ENCODE measurements at regions not wholly inside any gene's neighbourhood (a gene's known extent, or its start where the extent isn't known, plus 50 kb on each side); places are given as distances from the start of the nearest gene placed in this dataset.

DNA sequence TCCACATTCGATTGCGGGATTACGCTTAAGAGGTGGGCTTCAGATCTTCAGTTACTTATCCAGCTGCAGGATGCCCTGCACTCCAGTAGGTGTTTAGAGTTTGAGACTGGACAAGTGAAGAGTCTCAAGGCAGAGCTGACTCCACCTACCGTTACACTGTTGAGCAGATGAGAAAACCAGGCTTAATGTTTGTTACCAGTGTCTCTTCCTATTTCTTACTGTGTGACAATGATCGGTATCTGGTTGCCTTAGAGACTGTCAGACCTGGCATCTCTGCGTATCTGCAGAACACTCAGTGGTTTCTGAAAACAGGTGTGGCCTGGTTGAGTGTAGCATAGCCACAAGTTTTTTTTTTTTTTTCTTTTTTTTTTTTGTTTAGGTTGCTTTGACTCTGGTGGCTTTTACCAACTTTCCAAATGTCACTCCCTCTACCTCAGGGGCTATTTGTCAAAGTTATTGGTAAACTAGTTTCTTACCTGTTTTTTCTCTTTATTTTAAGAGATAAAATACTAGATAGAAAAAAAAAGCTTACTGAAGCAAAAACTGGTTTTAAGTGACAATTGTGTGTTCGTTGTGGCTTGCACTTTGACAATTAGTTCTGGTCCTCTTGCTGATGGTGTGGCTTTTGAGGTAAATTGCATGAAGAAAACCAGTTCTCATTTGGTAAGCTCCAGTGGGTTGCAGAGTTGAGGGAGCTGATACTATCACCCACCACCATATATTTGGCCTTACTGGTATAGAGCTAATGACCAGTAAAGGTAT, 284.8 kb downstream of the ETS1 start:
- DNase-seq (ENCODE audit: low spot score): peak; percentile 79
- Mint-ChIP-seq H3K27ac (peak overlapping the region; percentile 97), H3K4me1 (ENCODE audit: low read depth) (peaks cover 85% of the 10 kb centered on the region), H3K36me3 (ENCODE audit: low read depth) (peaks cover 13% of the 10 kb centered on the region), H3K4me3 (peak overlapping the region; percentile 91), H3K9me3 (peaks cover 3% of the 10 kb centered on the region), H3K27me3 (ENCODE audit: insufficient read depth) (no peaks in the 10 kb centered on the region)
- intact Hi-C loops (cut with micrococcal nuclease): loop anchor here (1.0 to 2.0 kb wide), 10 partner anchors 10 to 223 kb away; no protein-coding TSS in a partner anchor

DNA sequence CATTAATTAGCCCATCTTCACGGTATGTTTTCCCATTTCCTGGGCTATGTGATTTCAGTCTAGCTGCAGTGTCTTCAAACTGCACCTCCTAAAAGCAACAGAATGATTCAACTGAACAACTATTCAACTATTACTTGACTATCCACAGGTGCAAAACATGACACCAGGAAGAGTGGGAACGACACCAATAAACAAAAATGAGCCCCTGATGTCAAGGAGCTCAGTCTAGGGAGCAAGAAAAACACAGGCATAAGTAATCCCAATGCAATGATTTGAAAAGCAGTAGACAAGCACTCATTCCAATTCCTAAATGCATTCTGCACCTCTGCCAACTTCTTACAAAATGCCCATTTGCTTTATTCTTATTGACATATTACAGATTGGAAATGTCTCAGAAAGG, 285.6 kb downstream of the ETS1 start:
- H3K4me1 Mint-ChIP-seq (ENCODE audit: low read depth): peaks cover 92% of the 10 kb centered on the region
- H3K9me3 Mint-ChIP-seq: peaks cover 3% of the 10 kb centered on the region
- peaks cover 13% of the 10 kb centered on the region for H3K36me3 Mint-ChIP-seq (ENCODE audit: low read depth)
- no peaks in the 10 kb centered on the region for H3K27me3 Mint-ChIP-seq (ENCODE audit: insufficient read depth)
- peak overlapping the region; percentile 97 for H3K27ac Mint-ChIP-seq
- no peak for DNase-seq (ENCODE audit: low spot score)
- H3K4me3 Mint-ChIP-seq: peak overlapping the region; percentile 91
- intact Hi-C loops (cut with micrococcal nuclease): loop anchor here (1.0 to 2.0 kb wide), 9 partner anchors 11 to 224 kb away; no protein-coding TSS in a partner anchor

DNA sequence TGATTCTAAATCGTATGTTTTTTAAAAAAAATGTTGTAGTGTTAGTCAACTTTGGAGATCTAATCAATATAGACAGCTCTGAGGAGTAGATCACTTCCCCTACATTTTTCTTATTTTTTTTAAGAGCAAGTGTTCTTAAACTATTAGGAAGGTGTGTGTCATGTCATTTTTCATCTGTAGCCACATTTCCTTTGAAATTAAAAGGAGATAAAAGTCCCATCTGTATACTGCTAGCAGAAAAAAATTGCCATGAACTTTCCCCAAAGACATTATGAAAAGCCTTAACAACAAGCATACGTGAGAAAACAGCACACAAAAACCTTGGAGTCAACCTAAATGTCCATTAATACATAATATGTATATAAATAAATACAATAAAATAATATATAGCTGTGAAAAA, 286.6 kb downstream of the ETS1 start:
- H3K9me3 Mint-ChIP-seq: no peaks in the 10 kb centered on the region
- H3K4me3 Mint-ChIP-seq: peak overlapping the region; percentile 56
- H3K4me1 Mint-ChIP-seq (ENCODE audit: low read depth): peaks cover 92% of the 10 kb centered on the region
- peak overlapping the region; percentile 92 for H3K27ac Mint-ChIP-seq
- DNase-seq (ENCODE audit: low spot score): no peak
- no peaks in the 10 kb centered on the region for H3K27me3 Mint-ChIP-seq (ENCODE audit: insufficient read depth)
- H3K36me3 Mint-ChIP-seq (ENCODE audit: low read depth): peaks cover 7% of the 10 kb centered on the region
- intact Hi-C loops (cut with micrococcal nuclease): no loop called here

DNA sequence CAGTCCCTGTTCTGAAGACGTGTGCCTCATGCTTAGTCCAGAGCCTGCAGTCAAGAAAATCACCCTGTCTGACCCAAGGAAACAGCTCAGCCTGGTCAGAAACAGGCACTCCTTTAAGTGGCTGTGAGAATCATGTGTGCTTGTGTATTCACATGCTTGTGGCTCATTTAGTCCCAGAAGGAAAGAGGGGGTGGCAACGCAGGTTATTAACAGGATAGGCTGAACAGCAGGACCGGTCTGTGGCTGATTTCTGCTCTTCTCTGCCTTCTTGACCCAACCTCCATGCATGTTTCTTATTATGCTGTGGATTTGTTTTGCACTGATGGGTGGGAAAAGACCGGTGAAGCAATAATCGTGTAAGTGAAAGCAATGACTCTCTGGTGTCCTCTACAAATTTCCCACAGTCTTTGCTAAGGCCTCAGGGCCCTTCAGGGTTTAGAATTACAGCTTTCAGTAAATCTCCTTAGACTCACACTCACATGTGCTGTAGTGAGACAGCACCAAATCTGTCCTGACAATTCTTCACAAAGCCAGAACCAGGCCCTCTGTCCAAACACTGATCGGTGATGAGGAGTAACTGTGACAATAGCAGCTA, 288.1 kb downstream of the ETS1 start:
- Mint-ChIP-seq H3K27me3 (ENCODE audit: insufficient read depth) (no peaks in the 10 kb centered on the region), H3K9me3 (peaks cover 11% of the 10 kb centered on the region), H3K4me1 (ENCODE audit: low read depth) (peaks cover 92% of the 10 kb centered on the region), H3K36me3 (ENCODE audit: low read depth) (peaks cover 19% of the 10 kb centered on the region), H3K4me3 (peak overlapping the region; percentile 66), H3K27ac (peak overlapping the region; percentile 92)
- intact Hi-C loops (cut with micrococcal nuclease): no loop called here
- DNase-seq (ENCODE audit: low spot score): no peak

DNA sequence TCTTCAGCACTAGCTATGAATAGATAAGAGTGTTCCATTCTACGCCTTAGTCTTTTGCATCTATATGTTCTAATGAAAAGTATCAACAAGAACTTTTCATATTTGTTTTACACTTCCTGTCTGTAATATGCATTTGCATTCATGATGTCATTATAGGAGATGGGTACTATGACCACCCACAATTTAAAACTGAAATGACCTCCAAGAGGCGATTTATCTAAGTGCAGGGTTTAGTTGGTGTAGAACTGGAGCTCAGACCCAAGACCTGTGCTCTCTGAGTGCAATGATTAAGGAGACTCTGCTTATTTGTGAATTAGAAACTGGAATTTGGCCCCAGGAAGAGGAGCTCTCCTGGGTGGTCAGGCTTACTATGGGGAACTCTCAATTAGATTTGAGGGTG, 289.1 kb downstream of the ETS1 start:
- intact Hi-C loops (cut with micrococcal nuclease): no loop called here
- Mint-ChIP-seq H3K27me3 (ENCODE audit: insufficient read depth) (no peaks in the 10 kb centered on the region), H3K4me1 (ENCODE audit: low read depth) (peaks cover 92% of the 10 kb centered on the region), H3K4me3 (peak overlapping the region; percentile 66), H3K9me3 (peaks cover 11% of the 10 kb centered on the region), H3K36me3 (ENCODE audit: low read depth) (peaks cover 21% of the 10 kb centered on the region), H3K27ac (peak overlapping the region; percentile 92)
- DNase-seq (ENCODE audit: low spot score): no peak

DNA sequence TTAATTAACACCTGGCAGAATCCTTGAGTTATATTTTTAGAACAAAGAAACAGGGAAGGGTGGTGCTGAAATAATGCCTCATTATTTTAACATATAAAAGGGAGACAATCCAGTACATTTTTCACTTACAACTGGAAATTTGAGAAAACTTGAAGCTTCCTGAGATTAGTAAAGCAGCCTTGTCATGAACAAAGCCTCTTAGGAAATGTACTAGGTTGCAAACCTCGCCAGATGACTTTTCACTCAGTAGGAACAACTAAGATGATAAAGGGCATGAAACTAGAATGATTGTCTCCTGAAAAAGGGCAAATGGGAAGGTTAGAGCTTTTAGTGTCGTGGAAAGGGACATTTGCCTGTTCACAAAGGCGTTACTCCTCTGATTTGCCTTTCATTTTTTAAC, 289.6 kb downstream of the ETS1 start:
- H3K9me3 Mint-ChIP-seq: peaks cover 11% of the 10 kb centered on the region
- intact Hi-C loops (cut with micrococcal nuclease): no loop called here
- H3K27ac Mint-ChIP-seq: peak overlapping the region; percentile 92
- DNase-seq (ENCODE audit: low spot score): no peak
- peaks cover 92% of the 10 kb centered on the region for H3K4me1 Mint-ChIP-seq (ENCODE audit: low read depth)
- peak overlapping the region; percentile 66 for H3K4me3 Mint-ChIP-seq
- H3K27me3 Mint-ChIP-seq (ENCODE audit: insufficient read depth): no peaks in the 10 kb centered on the region
- peaks cover 21% of the 10 kb centered on the region for H3K36me3 Mint-ChIP-seq (ENCODE audit: low read depth)

DNA sequence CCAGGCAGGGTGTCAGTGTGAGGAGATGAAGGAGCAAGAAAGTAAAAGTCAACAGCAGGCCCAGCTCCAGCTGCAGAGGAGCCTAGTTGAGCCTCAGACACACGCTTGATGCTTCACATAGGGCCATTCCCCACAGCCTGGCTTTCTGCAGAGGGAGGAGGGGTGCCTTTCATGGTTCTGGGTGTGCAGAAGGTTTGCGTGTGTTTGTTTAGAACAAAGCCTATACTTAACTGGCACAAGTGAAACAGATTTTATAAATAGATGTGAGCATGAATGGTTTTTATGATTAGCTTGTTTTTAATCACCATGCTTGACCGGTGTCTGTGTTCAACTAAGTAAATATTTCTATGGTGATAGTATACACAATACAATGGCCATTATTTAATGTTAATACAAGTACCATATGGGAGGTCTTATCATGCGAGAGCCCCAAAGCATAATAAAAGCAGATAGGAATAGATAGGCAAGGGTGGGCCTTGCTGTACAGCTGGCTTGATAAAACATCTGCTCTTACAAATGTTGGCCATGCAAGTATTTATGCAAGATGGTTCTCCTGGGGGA, 290.2 kb downstream of the ETS1 start:
- peak overlapping the region; percentile 66 for H3K4me3 Mint-ChIP-seq
- H3K4me1 Mint-ChIP-seq (ENCODE audit: low read depth): peaks cover 95% of the 10 kb centered on the region
- intact Hi-C loops (cut with micrococcal nuclease): no loop called here
- peaks cover 21% of the 10 kb centered on the region for H3K36me3 Mint-ChIP-seq (ENCODE audit: low read depth)
- peak overlapping the region; percentile 92 for H3K27ac Mint-ChIP-seq
- H3K9me3 Mint-ChIP-seq: peaks cover 11% of the 10 kb centered on the region
- DNase-seq (ENCODE audit: low spot score): no peak
- H3K27me3 Mint-ChIP-seq (ENCODE audit: insufficient read depth): no peaks in the 10 kb centered on the region

DNA sequence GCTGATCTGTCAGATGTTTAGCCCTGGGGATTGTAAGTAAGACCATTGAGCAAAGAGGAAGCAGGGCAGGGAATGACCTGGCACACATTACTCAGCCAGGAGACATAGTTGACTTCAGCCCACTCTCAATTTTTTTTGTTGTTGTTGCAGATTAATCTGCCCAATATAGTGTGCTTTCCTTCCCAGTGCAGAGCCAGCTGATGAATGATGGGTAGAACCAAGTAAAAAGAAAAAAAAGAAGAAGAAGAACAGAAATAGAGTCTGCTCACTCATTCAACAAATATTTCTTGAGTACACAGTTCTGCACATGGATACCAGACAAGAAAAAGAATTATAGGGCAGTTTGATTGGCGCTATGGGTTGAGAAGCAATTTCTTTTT, 292.7 kb downstream of the ETS1 start:
- Mint-ChIP-seq H3K4me3 (no peak overlapping the region), H3K27me3 (ENCODE audit: insufficient read depth) (no peaks in the 10 kb centered on the region), H3K27ac (peak overlapping the region; percentile 85), H3K36me3 (ENCODE audit: low read depth) (peaks cover 18% of the 10 kb centered on the region), H3K4me1 (ENCODE audit: low read depth) (peaks cover 97% of the 10 kb centered on the region), H3K9me3 (peaks cover 11% of the 10 kb centered on the region)
- intact Hi-C loops (cut with micrococcal nuclease): no loop called here
- no peak for DNase-seq (ENCODE audit: low spot score)

DNA sequence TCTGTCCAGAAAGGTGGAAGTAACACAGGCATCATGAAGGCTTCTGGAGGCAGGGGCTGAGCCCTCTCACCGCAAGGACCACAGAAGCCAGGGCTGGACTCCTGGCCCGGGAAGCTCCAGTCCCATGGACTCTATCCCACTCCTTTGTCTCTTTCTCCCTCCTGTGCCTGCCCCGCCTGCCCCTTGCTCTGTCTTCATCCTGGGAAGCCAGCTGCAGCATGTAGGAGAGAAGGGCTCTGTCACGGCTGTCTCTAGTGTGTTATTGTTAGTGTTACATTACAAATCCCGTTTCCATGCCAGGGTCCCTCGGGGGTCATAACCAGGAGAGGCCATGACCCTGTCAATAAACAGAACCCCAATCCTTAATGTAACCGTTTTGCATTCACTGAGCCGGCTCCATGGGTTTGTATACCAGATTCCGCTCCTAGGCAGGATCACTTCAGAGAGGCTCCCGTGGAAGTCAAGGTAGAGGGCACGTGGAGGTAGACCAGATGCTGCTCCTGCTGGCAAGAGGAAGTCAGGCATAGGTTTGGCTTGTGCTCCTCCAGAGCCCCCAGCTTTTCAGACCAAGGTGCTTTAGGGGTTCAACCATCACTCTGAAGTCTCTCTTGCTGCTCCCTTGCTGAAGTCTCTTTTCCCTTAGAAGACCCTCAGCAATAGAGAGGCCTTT, 293.2 kb downstream of the ETS1 start:
- Mint-ChIP-seq H3K36me3 (ENCODE audit: low read depth) (peaks cover 16% of the 10 kb centered on the region), H3K27me3 (ENCODE audit: insufficient read depth) (no peaks in the 10 kb centered on the region), H3K4me3 (peak overlapping the region; percentile 12), H3K4me1 (ENCODE audit: low read depth) (peaks cover 97% of the 10 kb centered on the region), H3K9me3 (peaks cover 11% of the 10 kb centered on the region), H3K27ac (peak overlapping the region; percentile 85)
- no peak for DNase-seq (ENCODE audit: low spot score)
- intact Hi-C loops (cut with micrococcal nuclease): no loop called here

DNA sequence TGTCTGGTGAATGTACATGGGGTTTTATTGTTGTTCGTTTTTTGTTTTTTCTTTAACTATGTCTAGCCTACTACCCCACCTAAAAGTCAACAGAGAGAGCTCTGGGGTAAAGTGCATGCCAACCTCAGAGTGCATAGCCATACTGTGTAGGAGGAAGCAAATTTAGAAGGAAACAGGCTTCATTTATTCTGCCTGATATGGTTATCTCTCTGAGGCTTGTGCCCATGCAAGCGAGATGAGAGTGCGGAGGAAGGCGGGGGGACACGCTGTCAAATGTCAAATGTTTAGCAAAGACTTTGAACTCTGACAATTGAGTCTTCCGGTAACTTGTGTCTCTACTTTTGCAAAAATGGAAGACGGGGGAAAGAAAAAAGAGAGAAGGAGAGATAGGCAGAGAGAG, 295.5 kb downstream of the ETS1 start:
- intact Hi-C loops (cut with micrococcal nuclease): no loop called here
- Mint-ChIP-seq H3K27me3 (ENCODE audit: insufficient read depth) (peaks cover 1% of the 10 kb centered on the region), H3K9me3 (peaks cover 11% of the 10 kb centered on the region), H3K36me3 (ENCODE audit: low read depth) (peaks cover 16% of the 10 kb centered on the region), H3K4me1 (ENCODE audit: low read depth) (peaks cover 97% of the 10 kb centered on the region), H3K4me3 (peak overlapping the region; percentile 90), H3K27ac (peak overlapping the region; percentile 98)
- peak; percentile 42 for DNase-seq (ENCODE audit: low spot score)

DNA sequence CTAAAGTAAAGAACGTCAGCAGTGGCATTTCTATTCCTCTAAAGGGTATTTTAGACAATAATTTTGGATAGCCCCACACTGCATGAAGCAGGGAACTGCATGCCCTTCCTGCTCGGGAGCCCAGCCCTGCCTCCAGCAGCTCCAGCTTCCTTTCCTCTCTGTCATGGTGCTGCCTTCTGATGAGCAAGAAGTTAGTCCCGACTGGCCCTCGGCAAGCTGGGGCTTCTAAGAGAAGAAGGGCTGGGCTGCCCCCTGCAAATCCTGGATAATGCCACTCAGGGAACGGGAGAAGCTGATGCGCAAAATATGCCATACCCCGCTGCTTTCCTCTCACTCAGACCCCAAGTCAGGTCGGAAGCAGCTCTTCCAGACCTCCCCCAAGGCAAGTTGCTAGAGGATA, 296.4 kb downstream of the ETS1 start:
- no peak for DNase-seq (ENCODE audit: low spot score)
- Mint-ChIP-seq H3K4me3 (peak overlapping the region; percentile 90), H3K36me3 (ENCODE audit: low read depth) (peaks cover 16% of the 10 kb centered on the region), H3K4me1 (ENCODE audit: low read depth) (peaks cover 98% of the 10 kb centered on the region), H3K9me3 (peaks cover 11% of the 10 kb centered on the region), H3K27me3 (ENCODE audit: insufficient read depth) (peaks cover 1% of the 10 kb centered on the region), H3K27ac (peak overlapping the region; percentile 98)
- intact Hi-C loops (cut with micrococcal nuclease): no loop called here

DNA sequence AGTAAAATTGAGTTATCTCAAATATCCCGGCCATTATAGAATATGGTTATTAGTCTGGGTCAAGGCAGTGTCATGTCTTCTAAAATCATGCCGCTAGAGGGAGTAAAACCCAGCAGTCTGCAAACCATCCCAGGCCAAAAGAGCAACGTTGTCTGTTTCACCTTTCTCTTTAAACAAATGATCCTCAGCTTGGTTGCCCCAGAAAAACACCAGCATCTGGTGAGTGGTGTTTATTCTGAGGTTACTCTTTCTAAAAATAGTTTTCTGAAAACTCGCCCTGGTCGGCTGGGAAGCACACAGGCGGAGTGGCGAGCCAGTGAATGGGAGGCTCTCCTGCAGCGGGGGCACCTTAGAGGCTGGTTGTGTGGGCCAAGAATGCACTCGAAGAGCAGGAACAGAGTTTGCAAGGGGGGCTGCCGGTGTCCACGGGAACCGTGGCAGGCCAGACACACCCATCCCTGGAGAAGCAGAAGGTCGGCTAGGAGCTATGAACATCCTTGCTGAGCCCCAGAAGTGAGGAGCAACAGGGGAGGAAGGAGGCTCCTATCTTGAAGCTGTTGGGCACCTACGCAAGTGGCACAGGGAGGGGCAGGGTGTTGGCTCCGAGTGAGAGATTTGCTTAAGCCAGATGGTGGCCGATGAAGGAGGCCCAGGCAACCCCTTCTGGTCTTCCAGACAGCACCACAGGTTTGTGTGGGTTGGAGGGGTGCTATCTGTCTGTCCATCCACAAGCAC, 297.1 kb downstream of the ETS1 start:
- Mint-ChIP-seq H3K4me1 (ENCODE audit: low read depth) (peaks cover 100% of the 10 kb centered on the region), H3K36me3 (ENCODE audit: low read depth) (peaks cover 11% of the 10 kb centered on the region), H3K27me3 (ENCODE audit: insufficient read depth) (peaks cover 1% of the 10 kb centered on the region), H3K9me3 (peaks cover 7% of the 10 kb centered on the region), H3K27ac (peak overlapping the region; percentile 98), H3K4me3 (peak overlapping the region; percentile 90)
- DNase-seq (ENCODE audit: low spot score): peak; percentile 76
- intact Hi-C loops (cut with micrococcal nuclease): loop anchor here (1.0 kb wide), 10 partner anchors 12 to 541 kb away; no protein-coding TSS in a partner anchor

All from activated T-helper 1 cell treated with anti-CD3 and anti-CD28 coated beads, Interleukin-12 subunit alpha, Interleukin-12 subunit beta, Interleukin-2, Interleukin-4 antibody, amounts not matched to agents 30 ng/mL and 10 ng/mL and 1 ng/mL, durations not matched to agents 14 hours and 24 hours and 36 hours (primary cell).